ENCODE measurements at regions not wholly inside any gene's neighbourhood (a gene's known extent, or its start where the extent isn't known, plus 50 kb on each side); places are given as distances from the start of the nearest gene placed in this dataset.

- DNase-seq (ENCODE audit: low read depth in 1 of 2, low spot score in 1 of 2), result no peak
Measured at GRCh38 chr11:70671083-70671482, 272.8 kb downstream of the CTTN start.

DNA sequence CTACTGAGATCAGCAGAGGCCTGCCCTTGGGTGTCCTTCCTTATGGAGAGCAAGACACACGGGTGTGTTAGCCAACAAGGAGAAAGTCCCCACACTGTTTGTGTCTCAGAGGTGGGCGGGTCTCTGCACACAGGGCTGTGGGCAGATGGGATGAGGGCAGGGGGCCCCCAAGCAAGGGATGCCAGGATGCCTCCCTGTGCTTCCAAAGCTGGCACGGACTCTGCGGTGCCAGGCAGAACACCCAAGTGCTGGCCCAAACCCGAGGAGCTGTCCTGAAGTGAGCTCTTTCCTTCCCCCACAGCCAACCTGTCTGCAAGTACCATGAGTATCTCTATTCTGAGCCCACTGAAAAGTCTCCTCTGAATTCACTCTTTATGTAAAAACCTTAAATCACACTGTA lies 273.3 kb downstream of the CTTN start:
- no peak for DNase-seq (ENCODE audit: low read depth in 1 of 2, low spot score in 1 of 2)

DNA sequence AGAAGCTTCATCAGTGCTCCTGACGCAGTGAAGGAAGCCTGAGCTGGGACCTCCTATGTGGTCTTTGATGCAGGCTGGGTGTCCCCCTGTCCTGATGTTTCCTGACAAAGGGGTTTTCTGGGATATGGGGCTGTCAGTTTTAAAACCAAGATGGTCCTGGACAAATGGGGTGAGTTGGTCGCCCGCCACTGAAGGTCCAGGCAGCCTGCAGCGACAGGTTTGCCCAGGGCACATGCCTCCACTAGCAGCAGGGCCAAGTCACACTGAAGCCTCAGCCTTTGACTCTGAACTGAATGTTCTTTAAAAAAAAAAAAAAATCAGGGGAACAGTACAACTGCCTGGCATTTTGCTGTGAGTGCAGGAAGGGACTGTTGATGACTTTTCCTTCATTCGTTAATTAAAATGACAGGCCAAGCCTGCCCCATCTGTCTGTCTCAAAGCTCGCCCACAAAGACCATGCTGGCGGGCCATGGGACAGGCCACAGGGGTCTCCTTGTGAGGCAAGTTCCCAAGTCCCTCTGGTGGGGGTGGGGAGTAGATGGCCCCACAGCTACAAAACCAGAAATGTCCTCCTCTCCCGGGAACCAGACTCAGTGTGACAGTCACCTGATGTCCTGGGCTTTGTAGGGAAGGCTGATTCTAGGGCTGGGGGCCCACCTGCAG lies 274.8 kb downstream of the CTTN start:
- no peak for DNase-seq (ENCODE audit: low read depth in 1 of 2, low spot score in 1 of 2)

- no peak for DNase-seq (ENCODE audit: low read depth in 1 of 2, low spot score in 1 of 2)
Measured at GRCh38 chr11:70674605-70675004, 276.3 kb downstream of the CTTN start.

DNA sequence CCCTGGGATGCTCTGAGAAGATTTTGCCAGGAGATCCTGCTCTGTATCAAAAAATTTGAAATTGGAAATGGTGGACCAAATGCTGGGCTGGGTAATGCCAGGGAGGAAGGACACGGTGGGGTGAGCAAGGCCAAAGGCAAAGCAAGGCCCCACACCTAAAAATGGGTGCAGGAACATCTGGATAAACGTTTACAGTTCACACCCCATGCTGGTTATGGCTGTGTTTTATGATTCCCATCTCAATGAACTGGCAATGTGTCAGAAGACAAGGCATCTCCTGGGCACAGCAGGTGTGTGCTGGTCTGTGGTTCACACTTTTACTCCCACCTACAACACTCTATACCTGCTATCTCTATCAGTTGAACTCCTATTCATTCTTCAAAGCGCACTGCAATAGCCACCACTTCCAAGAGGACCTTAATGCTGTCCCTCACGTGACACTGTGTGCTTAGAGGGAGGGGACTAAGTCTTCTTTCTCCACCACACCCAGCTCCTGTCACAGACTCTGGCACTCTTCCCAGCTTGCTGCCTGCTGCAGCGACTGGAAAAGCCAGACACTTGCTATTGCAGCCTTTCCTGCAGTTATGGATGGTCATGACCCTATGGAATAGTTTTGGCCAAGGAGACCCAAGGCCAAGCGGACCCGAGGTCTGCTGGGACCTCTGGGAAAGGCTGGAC lies 277.5 kb downstream of the CTTN start:
- DNase-seq (ENCODE audit: low read depth in 1 of 2, low spot score in 1 of 2), result no peak

DNA sequence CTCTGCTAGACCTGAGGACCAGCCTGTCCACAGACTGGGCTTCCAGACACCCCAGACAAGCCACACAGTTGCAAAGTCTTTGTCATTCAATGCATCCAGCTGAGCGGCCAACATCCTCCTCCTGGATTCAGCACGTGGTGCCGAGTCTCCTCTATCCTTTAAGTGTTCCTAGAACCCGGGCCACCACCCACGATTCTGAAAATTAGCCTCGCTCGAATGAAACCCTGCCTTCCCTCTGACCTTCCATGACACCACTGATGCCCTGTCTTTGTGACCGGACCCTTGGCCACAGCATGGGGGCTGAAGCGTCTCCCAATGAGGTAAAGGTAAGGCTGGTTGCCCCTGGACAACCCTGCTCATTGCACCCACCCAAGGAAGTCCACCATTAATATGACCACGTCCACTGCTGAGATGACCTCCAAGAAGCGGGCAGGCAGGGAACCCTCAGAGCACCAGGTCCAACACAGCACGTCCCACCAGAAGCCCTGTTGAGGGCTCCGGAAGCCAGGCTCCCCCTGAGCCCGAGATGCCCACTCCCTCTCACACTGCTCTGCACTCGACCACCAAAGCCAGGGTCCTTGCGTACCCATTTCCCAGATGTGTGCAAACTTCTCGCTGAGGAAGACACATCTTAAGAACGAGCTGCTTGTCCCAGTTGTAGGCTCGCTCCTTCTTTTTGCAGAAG lies 279.0 kb downstream of the CTTN start:
- DNase-seq (ENCODE audit: low read depth in 1 of 2, low spot score in 1 of 2), result no peak

DNA sequence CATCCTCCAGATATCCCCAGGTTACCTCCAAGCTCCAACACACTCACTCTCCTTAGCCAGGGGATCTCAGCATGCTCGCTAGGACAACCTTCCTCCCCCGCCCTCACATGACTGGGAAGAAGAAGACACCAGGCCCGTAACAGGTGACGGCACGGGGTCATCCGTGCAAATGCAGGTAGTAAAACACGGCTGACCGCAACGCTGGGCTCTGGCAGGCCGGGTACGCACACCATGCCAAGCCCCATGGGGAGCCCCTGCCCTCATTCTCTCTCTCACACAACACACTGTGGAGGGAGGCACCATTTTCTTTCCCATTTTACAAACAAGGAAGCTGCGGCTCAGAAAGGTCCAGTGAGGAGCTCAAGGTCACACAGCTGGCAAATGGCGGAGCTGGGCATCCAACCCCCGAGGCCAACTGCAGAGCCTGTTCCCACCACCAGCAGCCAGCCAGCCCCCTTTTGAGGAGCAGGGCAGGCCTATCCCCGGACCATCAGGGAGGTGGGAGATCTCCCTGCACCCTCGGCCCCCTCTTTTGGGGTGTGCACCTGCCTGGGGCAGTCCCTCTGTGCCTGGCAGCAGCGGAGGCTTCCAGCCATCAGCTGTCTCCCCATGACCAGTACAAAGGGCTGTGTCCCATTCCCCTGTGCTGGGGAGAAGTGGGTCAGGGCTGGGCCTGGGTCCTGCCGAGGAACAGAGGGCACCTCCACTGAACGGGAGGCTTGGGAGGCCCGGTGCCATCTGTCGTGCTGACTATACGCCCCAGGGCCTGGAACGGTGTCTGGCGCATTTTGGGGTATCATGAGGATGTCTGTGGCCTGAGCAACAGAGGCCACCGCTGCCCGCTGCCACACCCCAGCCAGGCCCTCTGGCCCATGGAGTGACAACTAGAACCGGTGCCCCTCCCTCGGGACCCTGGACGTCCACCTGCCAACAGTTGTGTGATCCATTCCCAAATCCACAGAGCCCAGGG lies 280.9 kb downstream of the CTTN start:
- DNase-seq (ENCODE audit: low read depth in 1 of 2, low spot score in 1 of 2), result no peak

DNA sequence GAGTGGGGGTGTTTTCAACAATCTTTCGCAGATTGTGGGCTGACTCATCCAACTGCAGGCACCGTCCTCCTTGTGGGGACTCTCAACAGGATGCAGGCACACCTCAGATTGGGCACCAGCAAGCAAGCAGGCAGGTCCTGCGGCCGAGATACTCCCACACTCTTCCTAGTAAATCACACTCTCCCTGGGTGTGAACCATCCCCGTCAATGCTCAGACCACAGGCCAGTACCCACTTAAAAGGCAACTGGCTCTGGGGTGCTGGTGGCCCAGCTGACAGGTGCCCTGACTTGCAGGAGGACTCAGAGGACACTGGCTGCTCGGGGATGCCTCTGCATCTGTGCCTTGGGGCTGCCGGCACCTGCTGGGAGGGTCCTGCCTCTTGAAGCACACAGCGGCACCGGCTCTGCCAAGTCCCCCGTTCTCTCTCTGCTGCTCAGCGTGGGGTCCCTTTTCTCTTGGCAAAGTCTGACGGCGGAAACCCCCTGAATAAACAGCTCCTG lies 282.5 kb downstream of the CTTN start:
- DNase-seq (ENCODE audit: low read depth in 1 of 2, low spot score in 1 of 2), result no peak

GRCh38 chr11:70682056-70682455 lies 283.7 kb downstream of the CTTN start:
- DNase-seq (ENCODE audit: low read depth in 1 of 2, low spot score in 1 of 2), result no peak

- DNase-seq (ENCODE audit: low read depth in 1 of 2, low spot score in 1 of 2), result no peak
Measured at GRCh38 chr11:70682760-70683159, 284.4 kb downstream of the CTTN start.

DNA sequence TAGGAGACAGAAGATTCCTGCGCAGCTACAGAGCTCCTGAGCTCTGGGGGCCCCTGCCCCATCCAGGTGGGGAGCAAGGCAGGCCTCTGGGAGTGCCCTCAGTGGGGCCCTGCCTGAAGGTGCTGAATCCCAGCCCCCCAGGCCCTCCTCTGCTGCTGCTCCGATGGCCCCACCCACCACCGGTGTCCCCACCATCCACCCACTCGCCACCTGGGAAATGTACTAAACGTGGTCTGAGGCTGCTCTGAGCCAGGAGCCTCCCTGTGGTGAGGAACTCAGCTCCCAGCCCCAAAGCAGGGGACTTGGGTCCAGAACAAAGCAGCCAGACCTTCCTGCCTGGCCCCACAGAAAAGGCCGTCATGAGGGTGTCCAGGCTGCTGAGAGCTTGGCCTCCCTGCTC lies 289.4 kb downstream of the CTTN start:
- DNase-seq (ENCODE audit: low read depth in 1 of 2, low spot score in 1 of 2), result no peak

GRCh38 chr11:70688142-70688541 lies 289.8 kb downstream of the CTTN start:
- DNase-seq (ENCODE audit: low read depth in 1 of 2, low spot score in 1 of 2), result no peak

- no peak for DNase-seq (ENCODE audit: low read depth in 1 of 2, low spot score in 1 of 2)
Measured at GRCh38 chr11:70689764-70690163, 291.4 kb downstream of the CTTN start.

DNA sequence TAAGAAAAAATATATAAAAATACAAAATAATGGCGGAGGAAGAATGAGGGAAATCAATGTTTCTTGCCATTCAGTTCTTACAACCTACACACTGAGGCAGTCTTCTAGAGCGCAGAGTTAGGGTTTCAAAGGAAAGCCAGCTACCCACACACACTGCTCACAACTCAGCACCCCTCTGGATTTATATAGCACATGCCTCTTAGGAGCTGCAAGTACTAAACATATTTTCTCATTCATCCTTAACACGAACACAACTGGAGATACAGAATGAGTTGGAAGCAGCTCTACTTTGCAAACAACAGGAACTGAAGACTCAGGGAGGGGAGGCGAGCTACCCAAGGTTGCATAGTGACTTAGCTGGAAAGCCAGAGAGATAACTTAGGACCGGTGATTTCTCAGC lies 293.8 kb downstream of the CTTN start:
- no peak for DNase-seq (ENCODE audit: low read depth in 1 of 2, low spot score in 1 of 2)

DNA sequence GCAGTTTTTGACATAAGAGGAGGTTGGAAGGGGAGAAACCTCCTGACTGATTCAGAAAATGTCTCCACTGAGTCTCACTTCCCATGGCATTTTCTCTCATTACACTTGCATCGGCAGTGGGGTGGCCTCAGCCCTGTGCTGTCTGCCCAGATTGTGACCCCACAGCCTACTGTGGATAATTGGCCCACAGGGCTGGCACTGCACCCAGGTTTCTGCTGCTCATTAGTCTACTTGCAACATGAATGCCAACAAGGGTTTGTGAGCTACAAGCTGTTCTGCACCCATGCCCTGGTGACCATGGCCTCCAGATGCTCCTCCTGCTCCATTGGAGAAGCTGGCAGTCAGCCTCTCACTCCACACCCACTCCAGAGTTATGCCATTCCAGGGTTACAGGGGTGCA lies 296.0 kb downstream of the CTTN start:
- no peak for DNase-seq (ENCODE audit: low read depth in 1 of 2, low spot score in 1 of 2)

- DNase-seq (ENCODE audit: low read depth in 1 of 2, low spot score in 1 of 2), result no peak
Measured at GRCh38 chr11:70695086-70695960, 297.0 kb downstream of the CTTN start.

- DNase-seq (ENCODE audit: low read depth in 1 of 2, low spot score in 1 of 2), result no peak
Measured at GRCh38 chr11:70696076-70696475, 297.7 kb downstream of the CTTN start.

DNA sequence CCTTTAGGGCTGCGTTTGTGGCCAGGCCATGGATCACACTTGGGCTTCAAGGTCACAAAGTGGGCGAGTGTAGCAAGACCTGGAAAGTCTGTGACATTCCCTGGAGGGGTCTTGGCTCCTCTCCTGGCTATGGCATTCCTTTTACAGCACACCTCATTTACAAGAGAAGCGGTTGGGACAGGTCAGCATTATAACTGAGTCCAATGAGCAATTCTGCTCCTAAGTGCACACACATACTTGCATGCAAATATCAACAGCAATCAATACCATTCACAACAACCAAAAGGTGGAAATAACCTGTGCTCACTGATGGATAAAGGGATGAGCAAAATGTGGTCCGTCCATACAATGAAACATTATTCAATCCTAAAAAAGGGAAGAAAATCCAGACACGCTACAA lies 298.2 kb downstream of the CTTN start:
- DNase-seq (ENCODE audit: low read depth in 1 of 2, low spot score in 1 of 2), result no peak

DNA sequence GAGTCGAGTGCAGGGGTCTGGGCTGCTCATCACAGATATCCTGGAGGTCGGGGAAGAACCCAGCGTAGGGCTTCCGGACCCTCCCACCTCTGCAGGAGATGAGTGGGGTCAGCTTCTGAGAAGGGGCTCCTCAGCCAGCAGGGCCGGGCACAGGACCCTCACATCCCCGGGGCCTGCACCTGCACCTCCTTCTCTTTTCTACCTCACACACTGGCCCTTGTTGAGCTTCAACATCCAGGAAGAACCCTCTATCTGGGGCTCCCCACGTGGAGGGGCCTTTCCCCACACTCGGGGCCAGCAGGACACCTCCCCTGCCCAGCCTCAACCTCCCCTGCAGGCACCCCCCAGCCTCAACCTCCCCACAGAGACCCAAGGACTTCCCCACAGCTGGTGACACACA lies 299.4 kb downstream of the CTTN start:
- DNase-seq (ENCODE audit: low read depth in 1 of 2, low spot score in 1 of 2), result no peak

DNA sequence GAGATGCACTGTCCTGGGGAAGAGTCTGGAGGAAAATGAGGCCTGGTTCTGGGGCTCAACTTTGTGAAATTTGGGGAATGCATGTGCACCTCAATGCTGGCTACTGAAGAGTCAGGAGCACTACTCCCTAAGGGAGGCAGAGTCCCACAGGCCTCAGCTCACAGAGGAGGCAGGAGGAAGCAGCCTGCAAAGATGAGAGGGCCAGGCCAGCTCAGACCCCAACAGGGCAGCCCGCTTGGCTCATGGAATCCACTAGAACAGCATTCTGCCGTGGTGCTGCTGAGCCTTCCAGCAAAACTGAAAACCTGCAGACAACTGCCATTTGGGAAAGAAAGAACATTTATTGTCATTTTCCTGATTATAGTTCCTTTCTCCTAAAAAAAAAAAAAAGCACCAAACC lies 300.5 kb downstream of the CTTN start:
- no peak for DNase-seq (ENCODE audit: low read depth in 1 of 2, low spot score in 1 of 2)

Measured in activated CD4-positive, alpha-beta T cell treated with anti-CD3 and anti-CD28 coated beads, Interleukin-2, amount 50 U/mL, for 24 hours (primary cell).